ENCODE measurements at regions not wholly inside any gene's neighbourhood (a gene's known extent, or its start where the extent isn't known, plus 50 kb on each side); places are given as distances from the start of the nearest gene placed in this dataset.

DNA sequence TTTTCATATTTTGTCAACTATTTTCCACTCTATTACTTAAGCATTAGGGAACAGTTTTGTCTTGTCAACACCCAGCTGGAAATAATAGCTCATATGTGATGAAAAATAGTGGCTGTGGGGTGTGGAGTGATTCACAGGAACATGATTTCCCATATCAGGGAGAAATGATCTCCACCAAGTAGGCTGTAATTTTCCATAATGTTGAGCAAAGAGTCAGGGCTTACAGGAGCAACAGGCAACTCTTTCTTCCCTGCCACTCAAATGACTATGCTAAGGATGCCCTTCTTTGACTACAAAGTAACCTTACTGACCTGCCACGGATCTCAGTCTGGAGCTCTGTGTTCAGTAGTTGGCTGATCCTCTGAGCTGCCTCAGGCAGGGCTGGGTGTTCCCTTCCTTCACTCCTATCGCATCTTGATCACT lies 90.0 kb upstream of the GATB start:
- TF ChIP-seq, protein P1, sequence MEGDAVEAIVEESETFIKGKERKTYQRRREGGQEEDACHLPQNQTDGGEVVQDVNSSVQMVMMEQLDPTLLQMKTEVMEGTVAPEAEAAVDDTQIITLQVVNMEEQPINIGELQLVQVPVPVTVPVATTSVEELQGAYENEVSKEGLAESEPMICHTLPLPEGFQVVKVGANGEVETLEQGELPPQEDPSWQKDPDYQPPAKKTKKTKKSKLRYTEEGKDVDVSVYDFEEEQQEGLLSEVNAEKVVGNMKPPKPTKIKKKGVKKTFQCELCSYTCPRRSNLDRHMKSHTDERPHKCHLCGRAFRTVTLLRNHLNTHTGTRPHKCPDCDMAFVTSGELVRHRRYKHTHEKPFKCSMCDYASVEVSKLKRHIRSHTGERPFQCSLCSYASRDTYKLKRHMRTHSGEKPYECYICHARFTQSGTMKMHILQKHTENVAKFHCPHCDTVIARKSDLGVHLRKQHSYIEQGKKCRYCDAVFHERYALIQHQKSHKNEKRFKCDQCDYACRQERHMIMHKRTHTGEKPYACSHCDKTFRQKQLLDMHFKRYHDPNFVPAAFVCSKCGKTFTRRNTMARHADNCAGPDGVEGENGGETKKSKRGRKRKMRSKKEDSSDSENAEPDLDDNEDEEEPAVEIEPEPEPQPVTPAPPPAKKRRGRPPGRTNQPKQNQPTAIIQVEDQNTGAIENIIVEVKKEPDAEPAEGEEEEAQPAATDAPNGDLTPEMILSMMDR (IDR thresholded peaks at IDR 0.05) = no peak
- TF ChIP-seq POLR2A (IDR thresholded peaks at IDR 0.05) = no peak

Data from esophagus squamous epithelium (tissue), 4 donors.